ENCODE measurements at regions not wholly inside any gene's neighbourhood (a gene's known extent, or its start where the extent isn't known, plus 50 kb on each side); places are given as distances from the start of the nearest gene placed in this dataset.

GRCh38 chr2:221262651-221263050, 309.5 kb downstream of the EPHA4 start:
- H3K27ac ChIP-seq (ENCODE audit: low read depth, low read length), result no peak overlapping the region
- no peak overlapping the region for H2AFZ ChIP-seq (ENCODE audit: low read length, unreplicated experiment)
- no peak overlapping the region for H3K4me3 ChIP-seq (ENCODE audit: low read depth, low read length)
- no peaks in the 10 kb centered on the region for H3K27me3 ChIP-seq (ENCODE audit: insufficient read depth, low read length)
- no peaks in the 10 kb centered on the region for H3K79me2 ChIP-seq (ENCODE audit: control insufficient read depth, insufficient read depth, low read length, unreplicated experiment)
- H3K36me3 ChIP-seq (ENCODE audit: insufficient read depth, low read length), result no peaks in the 10 kb centered on the region
- no peaks in the 10 kb centered on the region for H3K4me1 ChIP-seq (ENCODE audit: control insufficient read depth, insufficient read depth, low read length, unreplicated experiment)

- Histone ChIP-seq H3K27me3 (ENCODE audit: insufficient read depth, low read length) (no peaks in the 10 kb centered on the region), H3K4me1 (ENCODE audit: control insufficient read depth, insufficient read depth, low read length, unreplicated experiment) (no peaks in the 10 kb centered on the region), H3K36me3 (ENCODE audit: insufficient read depth, low read length) (no peaks in the 10 kb centered on the region), H3K4me3 (ENCODE audit: low read depth, low read length) (no peak overlapping the region), H3K79me2 (ENCODE audit: control insufficient read depth, insufficient read depth, low read length, unreplicated experiment) (no peaks in the 10 kb centered on the region), H2AFZ (ENCODE audit: low read length, unreplicated experiment) (no peak overlapping the region), H3K27ac (ENCODE audit: low read depth, low read length) (no peak overlapping the region)
These were observed 308.5 kb downstream of the EPHA4 start for GRCh38 chr2:221263573-221263972.

GRCh38 chr2:221264318-221264717, 307.8 kb downstream of the EPHA4 start:
- no peak overlapping the region for H2AFZ ChIP-seq (ENCODE audit: low read length, unreplicated experiment)
- no peaks in the 10 kb centered on the region for H3K4me1 ChIP-seq (ENCODE audit: control insufficient read depth, insufficient read depth, low read length, unreplicated experiment)
- H3K36me3 ChIP-seq (ENCODE audit: insufficient read depth, low read length), result no peaks in the 10 kb centered on the region
- no peaks in the 10 kb centered on the region for H3K79me2 ChIP-seq (ENCODE audit: control insufficient read depth, insufficient read depth, low read length, unreplicated experiment)
- no peak overlapping the region for H3K27ac ChIP-seq (ENCODE audit: low read depth, low read length)
- H3K27me3 ChIP-seq (ENCODE audit: insufficient read depth, low read length), result no peaks in the 10 kb centered on the region
- H3K4me3 ChIP-seq (ENCODE audit: low read depth, low read length), result no peak overlapping the region

GRCh38 chr2:221267773-221268425, 304.2 kb downstream of the EPHA4 start:
- no peak overlapping the region for H3K27ac ChIP-seq (ENCODE audit: low read depth, low read length)
- no peaks in the 10 kb centered on the region for H3K27me3 ChIP-seq (ENCODE audit: insufficient read depth, low read length)
- no peak overlapping the region for H2AFZ ChIP-seq (ENCODE audit: low read length, unreplicated experiment)
- no peaks in the 10 kb centered on the region for H3K79me2 ChIP-seq (ENCODE audit: control insufficient read depth, insufficient read depth, low read length, unreplicated experiment)
- no peaks in the 10 kb centered on the region for H3K4me1 ChIP-seq (ENCODE audit: control insufficient read depth, insufficient read depth, low read length, unreplicated experiment)
- H3K36me3 ChIP-seq (ENCODE audit: insufficient read depth, low read length), result no peaks in the 10 kb centered on the region
- H3K4me3 ChIP-seq (ENCODE audit: low read depth, low read length), result no peak overlapping the region

- no peaks in the 10 kb centered on the region for H3K4me1 ChIP-seq (ENCODE audit: control insufficient read depth, insufficient read depth, low read length, unreplicated experiment)
- no peaks in the 10 kb centered on the region for H3K79me2 ChIP-seq (ENCODE audit: control insufficient read depth, insufficient read depth, low read length, unreplicated experiment)
- H3K27ac ChIP-seq (ENCODE audit: low read depth, low read length), result no peak overlapping the region
- H3K36me3 ChIP-seq (ENCODE audit: insufficient read depth, low read length), result no peaks in the 10 kb centered on the region
- H2AFZ ChIP-seq (ENCODE audit: low read length, unreplicated experiment), result no peak overlapping the region
- no peak overlapping the region for H3K4me3 ChIP-seq (ENCODE audit: low read depth, low read length)
- no peaks in the 10 kb centered on the region for H3K27me3 ChIP-seq (ENCODE audit: insufficient read depth, low read length)
These were observed 303.5 kb downstream of the EPHA4 start for GRCh38 chr2:221268631-221269030.

GRCh38 chr2:221270806-221271205, 301.3 kb downstream of the EPHA4 start:
- Histone ChIP-seq H2AFZ (ENCODE audit: low read length, unreplicated experiment) (no peak overlapping the region), H3K79me2 (ENCODE audit: control insufficient read depth, insufficient read depth, low read length, unreplicated experiment) (no peaks in the 10 kb centered on the region), H3K27me3 (ENCODE audit: insufficient read depth, low read length) (no peaks in the 10 kb centered on the region), H3K4me1 (ENCODE audit: control insufficient read depth, insufficient read depth, low read length, unreplicated experiment) (no peaks in the 10 kb centered on the region), H3K36me3 (ENCODE audit: insufficient read depth, low read length) (no peaks in the 10 kb centered on the region), H3K27ac (ENCODE audit: low read depth, low read length) (no peak overlapping the region), H3K4me3 (ENCODE audit: low read depth, low read length) (no peak overlapping the region)

GRCh38 chr2:221272729-221273128, 299.4 kb downstream of the EPHA4 start:
- H3K36me3 ChIP-seq (ENCODE audit: insufficient read depth, low read length), result no peaks in the 10 kb centered on the region
- no peak overlapping the region for H3K4me3 ChIP-seq (ENCODE audit: low read depth, low read length)
- H3K79me2 ChIP-seq (ENCODE audit: control insufficient read depth, insufficient read depth, low read length, unreplicated experiment), result no peaks in the 10 kb centered on the region
- H3K27me3 ChIP-seq (ENCODE audit: insufficient read depth, low read length), result no peaks in the 10 kb centered on the region
- H3K4me1 ChIP-seq (ENCODE audit: control insufficient read depth, insufficient read depth, low read length, unreplicated experiment), result no peaks in the 10 kb centered on the region
- H3K27ac ChIP-seq (ENCODE audit: low read depth, low read length), result no peak overlapping the region
- no peak overlapping the region for H2AFZ ChIP-seq (ENCODE audit: low read length, unreplicated experiment)

- H2AFZ ChIP-seq (ENCODE audit: low read length, unreplicated experiment), result no peak overlapping the region
- H3K27me3 ChIP-seq (ENCODE audit: insufficient read depth, low read length), result no peaks in the 10 kb centered on the region
- H3K79me2 ChIP-seq (ENCODE audit: control insufficient read depth, insufficient read depth, low read length, unreplicated experiment), result no peaks in the 10 kb centered on the region
These were observed 296.1 kb downstream of the EPHA4 start for GRCh38 chr2:221276033-221276432.

GRCh38 chr2:221276601-221277000, 295.5 kb downstream of the EPHA4 start:
- Histone ChIP-seq H3K4me3 (ENCODE audit: low read depth, low read length) (no peak overlapping the region), H3K27me3 (ENCODE audit: insufficient read depth, low read length) (no peaks in the 10 kb centered on the region)

More at GRCh38 chr2:221276033-221276432, 296.1 kb downstream of the EPHA4 start:
- Histone ChIP-seq H3K27ac (ENCODE audit: low read depth, low read length) (no peak overlapping the region), H3K4me3 (ENCODE audit: low read depth, low read length) (no peak overlapping the region), H3K36me3 (ENCODE audit: insufficient read depth, low read length) (no peaks in the 10 kb centered on the region), H3K4me1 (ENCODE audit: control insufficient read depth, insufficient read depth, low read length, unreplicated experiment) (no peaks in the 10 kb centered on the region)

GRCh38 chr2:221282386-221282785, 289.7 kb downstream of the EPHA4 start:
- Histone ChIP-seq H3K27ac (ENCODE audit: low read depth, low read length) (no peak overlapping the region), H3K4me1 (ENCODE audit: control insufficient read depth, insufficient read depth, low read length, unreplicated experiment) (no peaks in the 10 kb centered on the region), H3K4me3 (ENCODE audit: low read depth, low read length) (no peak overlapping the region), H3K27me3 (ENCODE audit: insufficient read depth, low read length) (no peaks in the 10 kb centered on the region), H3K79me2 (ENCODE audit: control insufficient read depth, insufficient read depth, low read length, unreplicated experiment) (no peaks in the 10 kb centered on the region), H2AFZ (ENCODE audit: low read length, unreplicated experiment) (no peak overlapping the region), H3K36me3 (ENCODE audit: insufficient read depth, low read length) (no peaks in the 10 kb centered on the region)

More at GRCh38 chr2:221276601-221277000, 295.5 kb downstream of the EPHA4 start:
- Histone ChIP-seq H3K79me2 (ENCODE audit: control insufficient read depth, insufficient read depth, low read length, unreplicated experiment) (no peaks in the 10 kb centered on the region), H2AFZ (ENCODE audit: low read length, unreplicated experiment) (no peak overlapping the region), H3K27ac (ENCODE audit: low read depth, low read length) (no peak overlapping the region), H3K36me3 (ENCODE audit: insufficient read depth, low read length) (no peaks in the 10 kb centered on the region), H3K4me1 (ENCODE audit: control insufficient read depth, insufficient read depth, low read length, unreplicated experiment) (no peaks in the 10 kb centered on the region)

GRCh38 chr2:221283896-221284545, 288.1 kb downstream of the EPHA4 start:
- Histone ChIP-seq H3K27ac (ENCODE audit: low read depth, low read length) (no peak overlapping the region), H2AFZ (ENCODE audit: low read length, unreplicated experiment) (no peak overlapping the region), H3K79me2 (ENCODE audit: control insufficient read depth, insufficient read depth, low read length, unreplicated experiment) (no peaks in the 10 kb centered on the region), H3K4me1 (ENCODE audit: control insufficient read depth, insufficient read depth, low read length, unreplicated experiment) (no peaks in the 10 kb centered on the region), H3K4me3 (ENCODE audit: low read depth, low read length) (no peak overlapping the region), H3K27me3 (ENCODE audit: insufficient read depth, low read length) (no peaks in the 10 kb centered on the region), H3K36me3 (ENCODE audit: insufficient read depth, low read length) (no peaks in the 10 kb centered on the region)
